ENCODE measurements at regions not wholly inside any gene's neighbourhood (a gene's known extent, or its start where the extent isn't known, plus 50 kb on each side); places are given as distances from the start of the nearest gene placed in this dataset.
"Not testable (repeated sequence)": the region's sequence is repeated elsewhere in the genome, so short reads cannot be mapped to it uniquely, and the experiment has no call there.

DNA sequence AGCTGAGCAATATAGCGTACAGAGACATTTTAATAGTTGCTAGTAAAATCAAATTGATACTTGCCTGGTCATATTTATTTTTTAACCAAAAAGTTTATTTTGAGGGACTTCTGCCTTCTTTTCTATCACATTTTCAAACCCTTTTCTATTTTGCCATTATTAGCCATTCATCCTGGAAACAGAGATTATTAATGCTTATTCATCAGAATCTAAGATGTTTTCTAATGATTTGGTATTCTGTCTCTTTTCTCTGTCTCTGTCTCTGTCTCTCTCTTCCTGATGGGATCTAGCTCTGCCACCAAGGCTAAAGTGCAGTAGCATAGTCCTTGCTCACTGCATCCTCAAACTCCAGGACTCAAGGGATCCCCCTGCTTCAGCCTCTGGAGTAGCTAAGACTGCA is 871.3 kb upstream of the CDH8 start:
- DNase-seq (ENCODE audit: low read depth) = no peak

- DNase-seq (ENCODE audit: low read depth) = no peak
Observed at GRCh38 chr16:62903961-62904502, 867.8 kb upstream of the CDH8 start.

DNA sequence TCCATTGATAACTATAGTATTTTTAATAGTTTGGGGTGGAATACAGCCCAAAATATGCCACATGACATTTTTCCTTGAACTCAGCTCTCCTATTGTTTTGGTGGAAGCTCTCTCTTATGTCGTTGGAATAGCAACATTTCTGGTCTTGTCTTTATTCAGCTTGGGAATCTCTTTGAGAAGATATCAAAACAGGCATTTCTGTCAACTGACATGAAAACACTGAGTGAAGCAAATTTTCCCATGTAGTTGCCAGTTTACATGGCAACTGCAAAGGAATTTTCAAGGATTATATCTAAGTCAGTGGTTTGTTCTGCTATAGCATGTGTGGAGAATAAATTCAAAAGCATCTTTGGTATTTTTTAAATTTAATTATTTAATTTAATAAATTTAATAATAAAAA is 863.5 kb upstream of the CDH8 start:
- DNase-seq (ENCODE audit: low read depth) = no peak

DNA sequence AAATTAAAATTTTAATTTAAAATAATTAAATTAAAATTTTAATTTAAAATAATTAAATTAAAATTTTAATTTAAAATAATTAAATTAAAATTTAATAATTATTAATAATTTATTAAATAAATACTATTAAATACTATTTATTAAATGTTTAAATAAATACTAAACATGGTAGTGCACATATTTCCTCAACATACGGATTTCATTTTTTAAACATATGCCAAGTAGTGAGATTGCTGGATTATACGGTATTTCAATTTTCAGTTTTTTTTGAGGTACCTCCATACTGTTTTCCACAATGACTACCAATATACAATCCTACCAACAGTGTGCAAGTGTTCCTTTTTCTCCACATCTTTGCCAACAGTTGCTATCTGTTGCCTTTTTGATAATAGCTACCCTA is 852.9 kb upstream of the CDH8 start:
- no peak for DNase-seq (ENCODE audit: low read depth)

DNA sequence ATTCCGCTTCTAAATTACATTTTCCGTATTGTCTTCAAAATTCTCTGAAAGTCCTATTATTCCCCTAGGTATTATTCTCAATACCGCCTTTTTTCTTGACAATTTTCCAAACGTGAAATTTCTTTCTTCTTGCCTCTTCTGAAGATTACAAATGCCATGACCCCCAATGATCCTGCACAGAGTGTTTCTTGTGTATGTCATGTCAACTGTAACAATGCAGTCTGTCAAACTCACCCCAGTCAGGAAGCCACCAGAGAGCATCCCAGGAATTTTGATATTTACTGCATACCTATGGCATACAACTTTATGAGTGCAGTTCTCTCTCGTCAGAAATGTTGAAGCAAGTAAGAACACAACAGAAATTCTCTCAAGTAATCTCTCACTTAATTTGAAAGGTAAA is 847.3 kb upstream of the CDH8 start:
- DNase-seq (ENCODE audit: low read depth) = no peak

DNA sequence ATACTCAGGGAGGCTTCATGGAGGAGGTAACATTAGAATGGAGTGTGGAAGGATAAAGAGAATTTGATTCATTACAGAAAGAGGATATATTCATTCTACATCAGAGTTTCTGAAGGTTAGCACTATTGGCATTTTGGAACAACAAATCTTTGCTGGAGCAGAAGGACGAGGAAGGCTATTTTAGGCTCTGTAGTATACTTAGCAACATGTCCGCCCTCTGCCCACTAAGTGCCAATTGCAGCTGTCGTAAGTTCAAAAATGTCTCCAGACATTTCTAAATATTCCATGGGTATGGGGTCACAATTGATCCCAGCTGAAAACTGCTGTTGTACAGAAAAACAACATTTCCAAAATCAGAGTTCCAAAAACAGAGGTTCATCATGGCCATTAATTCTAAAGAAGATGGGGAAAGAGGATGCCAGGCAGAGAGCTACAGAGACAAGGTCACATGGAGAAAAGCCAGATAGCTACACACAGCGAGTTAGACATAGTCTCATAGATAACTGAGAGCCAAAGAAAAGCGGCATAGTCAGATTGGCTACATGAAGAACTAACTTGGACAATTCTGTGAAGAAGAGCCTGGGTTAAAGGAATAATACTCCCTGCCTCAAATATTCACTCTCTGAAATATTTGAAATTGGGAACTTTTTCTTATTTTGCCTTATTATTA is 846.4 kb upstream of the CDH8 start:
- no peak for DNase-seq (ENCODE audit: low read depth)

GRCh38 chr16:62876133-62876532 is 839.9 kb upstream of the CDH8 start:
- DNase-seq (ENCODE audit: low read depth) = no peak

DNA sequence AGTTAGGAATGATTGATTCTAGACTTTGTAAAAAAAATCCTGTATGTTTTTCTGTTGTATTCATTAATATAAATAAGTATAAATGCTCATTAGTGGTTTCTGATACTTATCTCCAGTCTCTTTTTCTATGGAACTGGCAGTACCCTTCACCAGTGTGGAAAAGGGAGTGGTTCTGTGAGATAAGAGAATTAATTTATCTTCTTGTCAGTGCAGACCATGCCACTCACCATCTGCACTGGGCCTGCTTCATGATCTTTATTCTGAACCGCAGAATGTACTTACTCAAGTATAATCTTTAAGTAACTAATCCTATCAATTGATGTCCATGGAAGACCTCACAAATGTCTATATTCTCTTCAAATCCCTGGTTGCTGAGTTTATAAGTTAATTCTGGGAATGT is 836.1 kb upstream of the CDH8 start:
- no peak for DNase-seq (ENCODE audit: low read depth)

DNA sequence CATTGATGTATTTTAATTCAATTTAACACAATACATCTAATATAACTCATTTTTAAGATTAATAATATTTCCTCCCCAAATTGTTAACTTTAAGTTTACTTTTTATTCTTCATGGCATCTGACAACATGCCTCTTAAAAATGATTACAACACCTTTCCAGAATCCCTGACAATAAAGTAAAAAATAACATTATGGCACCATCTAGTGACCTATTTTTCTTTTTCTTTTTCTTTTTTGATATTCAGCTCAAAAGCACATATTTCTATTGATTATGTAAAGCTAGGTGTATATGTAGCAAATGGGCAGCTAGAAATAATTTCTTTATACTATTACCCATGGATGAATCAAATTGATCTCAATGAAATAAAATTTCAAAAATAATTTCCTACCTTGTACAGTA is 834.3 kb upstream of the CDH8 start:
- DNase-seq (ENCODE audit: low read depth) = no peak

DNA sequence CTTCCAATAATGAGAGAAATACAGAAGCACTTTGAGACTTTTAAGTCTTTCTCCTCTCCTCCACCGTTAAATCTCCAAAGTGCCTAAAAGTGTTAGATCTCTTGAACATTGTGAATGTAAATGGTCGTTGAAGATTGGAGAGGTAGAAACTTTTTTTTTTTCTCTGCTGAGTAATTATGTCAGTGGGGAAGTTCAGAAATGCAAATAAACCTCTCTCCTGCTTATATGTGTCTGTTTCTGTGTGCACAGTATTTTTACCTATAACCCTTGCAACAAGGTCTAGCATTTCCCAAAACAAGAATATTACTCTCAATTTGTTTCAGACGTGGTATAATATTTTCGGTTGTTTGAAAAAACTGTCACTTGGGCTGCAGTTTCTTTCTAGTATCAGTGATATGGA is 833.6 kb upstream of the CDH8 start:
- no peak for DNase-seq (ENCODE audit: low read depth)

DNA sequence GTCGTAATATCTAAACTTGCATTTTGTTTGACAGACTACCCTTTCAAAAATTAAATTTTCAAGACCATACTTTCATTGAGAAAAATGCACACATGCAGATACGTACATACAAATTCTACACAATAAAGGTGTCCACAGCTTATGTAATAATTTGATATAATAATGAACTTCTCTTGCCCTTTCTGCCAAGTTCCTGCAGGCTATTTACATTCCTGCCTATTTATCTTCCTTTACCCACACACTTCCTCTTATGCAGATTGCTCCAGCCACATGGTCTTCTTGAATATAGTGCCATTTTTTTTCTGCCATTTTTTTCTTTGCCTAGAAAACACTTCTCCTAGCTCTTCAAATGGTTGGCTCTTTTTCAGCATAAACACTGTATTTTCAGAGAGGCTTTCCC is 826.9 kb upstream of the CDH8 start:
- DNase-seq (ENCODE audit: low read depth) = no peak

DNA sequence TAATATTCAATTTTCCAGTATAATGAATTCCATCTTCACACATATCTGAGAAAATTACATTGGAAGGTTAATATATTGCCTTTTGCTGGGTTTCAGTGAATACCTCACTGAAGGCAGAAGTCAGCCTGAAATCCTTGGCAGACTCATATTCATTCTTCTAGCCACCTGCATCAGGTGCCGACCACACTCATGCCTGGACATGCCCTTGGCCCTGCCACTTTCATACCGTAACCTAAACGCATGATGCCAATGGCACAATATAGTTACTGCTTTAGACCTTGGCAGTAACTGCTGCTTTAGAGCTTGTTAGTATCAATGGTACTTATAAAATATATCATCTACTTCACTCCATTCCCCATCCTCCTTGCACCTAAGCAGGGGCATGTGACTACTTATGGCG is 817.6 kb upstream of the CDH8 start:
- no peak for DNase-seq (ENCODE audit: low read depth)

DNA sequence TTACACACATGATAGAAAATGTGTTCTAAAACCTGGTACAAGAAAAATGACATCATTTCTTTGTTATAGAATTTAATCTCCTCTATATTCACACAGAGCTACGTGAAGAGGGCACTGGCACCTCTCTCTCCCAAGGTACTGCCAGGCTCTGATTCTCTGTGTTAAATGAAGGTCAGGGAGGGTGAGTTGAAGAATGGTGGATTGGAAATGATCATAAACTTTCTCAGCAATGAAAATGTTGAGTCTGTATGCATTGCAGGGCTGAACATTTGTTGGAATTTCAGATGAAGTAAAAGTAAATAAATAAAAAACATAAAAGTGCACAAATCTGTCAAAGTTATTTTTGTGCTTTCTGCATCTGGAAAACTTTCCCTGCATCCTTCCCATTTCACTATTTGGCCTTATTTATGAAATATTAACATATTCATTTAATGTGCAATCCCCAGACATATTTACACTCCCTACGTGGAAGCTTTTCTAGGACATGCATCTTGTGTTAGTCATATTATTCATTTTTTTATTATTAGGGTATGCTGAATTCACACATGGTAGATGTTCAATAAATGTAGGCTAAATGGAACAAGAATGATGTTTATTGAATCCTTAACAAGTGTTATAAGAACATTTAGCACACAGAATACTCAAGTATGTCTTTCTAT is 810.3 kb upstream of the CDH8 start:
- no peak for DNase-seq (ENCODE audit: low read depth)

GRCh38 chr16:62832214-62832613 is 796.0 kb upstream of the CDH8 start:
- DNase-seq (ENCODE audit: low read depth) = no peak

DNA sequence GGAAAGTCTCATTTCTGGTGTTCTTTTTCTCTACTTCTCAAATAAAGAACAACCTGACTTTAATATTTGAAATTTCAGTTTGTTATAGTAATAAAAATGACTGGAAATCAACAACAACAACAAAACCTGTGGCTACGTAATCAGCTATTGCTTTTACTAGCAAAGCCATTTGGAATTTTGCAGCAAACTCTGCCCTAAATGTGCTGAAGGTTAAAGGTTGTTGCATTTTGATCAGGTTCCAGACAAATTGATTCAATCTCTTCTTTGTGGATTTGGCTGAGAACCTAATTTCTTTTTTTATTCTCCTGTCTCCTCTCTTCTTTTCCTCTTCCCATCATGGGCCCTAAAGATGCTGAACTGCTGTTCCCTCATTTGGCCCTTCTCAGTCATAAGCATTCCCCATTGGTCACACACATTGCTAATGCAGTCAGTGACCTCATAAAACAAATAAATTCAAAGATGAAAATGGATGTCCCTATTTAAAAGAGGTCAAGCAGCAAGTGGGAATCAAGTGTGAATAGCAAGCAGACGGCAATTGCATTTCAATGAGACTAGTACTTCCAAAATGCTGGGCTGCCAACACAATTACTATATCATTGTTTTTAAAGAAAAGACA is 795.1 kb upstream of the CDH8 start:
- no peak for DNase-seq (ENCODE audit: low read depth)

- no peak for DNase-seq (ENCODE audit: low read depth)
Observed at GRCh38 chr16:62829607-62830006, 793.4 kb upstream of the CDH8 start.

GRCh38 chr16:62829084-62829483 is 792.8 kb upstream of the CDH8 start:
- DNase-seq (ENCODE audit: low read depth) = no peak

DNA sequence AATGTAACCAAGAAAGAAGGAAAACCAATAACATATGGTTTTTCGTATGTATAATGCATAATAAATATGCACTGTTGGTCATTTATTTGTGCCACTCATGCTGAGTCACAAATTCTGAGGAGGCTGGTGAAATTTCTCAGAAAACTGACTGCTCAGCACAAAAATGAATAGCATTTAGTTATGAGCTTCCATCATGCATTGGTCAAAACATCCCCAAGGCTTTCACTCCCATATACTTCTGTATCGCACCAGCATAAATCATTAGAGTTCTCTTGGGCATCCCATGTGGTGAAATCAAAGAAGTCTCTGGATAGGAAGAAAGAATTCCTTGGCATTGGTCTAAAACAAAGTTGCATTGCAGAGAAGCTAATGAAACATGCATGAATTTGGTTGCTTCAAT is 785.6 kb upstream of the CDH8 start:
- DNase-seq (ENCODE audit: low read depth) = no peak

DNA sequence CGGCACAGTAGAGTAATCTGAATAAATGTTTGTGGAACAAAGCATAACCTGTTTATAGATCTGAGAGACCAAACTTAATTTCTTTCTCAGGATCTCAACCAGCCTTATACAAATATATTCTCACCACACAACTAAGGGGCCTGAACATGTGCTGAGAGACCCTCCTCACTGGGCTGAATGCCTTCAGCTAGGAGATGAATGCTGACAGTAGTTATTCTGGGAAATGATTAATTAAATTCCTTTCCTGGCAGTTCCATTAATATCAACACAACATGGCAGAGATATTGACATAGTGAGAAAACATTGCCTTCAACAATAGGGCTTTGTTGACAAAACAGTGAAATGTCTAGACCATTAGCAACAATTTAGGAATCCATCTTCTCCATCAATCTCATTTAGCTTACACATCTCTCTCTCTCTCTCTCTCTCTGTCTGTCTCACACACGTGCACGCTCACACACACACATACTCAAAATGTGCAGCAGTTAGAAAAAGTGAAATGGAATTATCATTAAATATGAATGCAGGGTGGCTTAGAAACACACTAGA is 780.8 kb upstream of the CDH8 start:
- no peak for DNase-seq (ENCODE audit: low read depth)

DNA sequence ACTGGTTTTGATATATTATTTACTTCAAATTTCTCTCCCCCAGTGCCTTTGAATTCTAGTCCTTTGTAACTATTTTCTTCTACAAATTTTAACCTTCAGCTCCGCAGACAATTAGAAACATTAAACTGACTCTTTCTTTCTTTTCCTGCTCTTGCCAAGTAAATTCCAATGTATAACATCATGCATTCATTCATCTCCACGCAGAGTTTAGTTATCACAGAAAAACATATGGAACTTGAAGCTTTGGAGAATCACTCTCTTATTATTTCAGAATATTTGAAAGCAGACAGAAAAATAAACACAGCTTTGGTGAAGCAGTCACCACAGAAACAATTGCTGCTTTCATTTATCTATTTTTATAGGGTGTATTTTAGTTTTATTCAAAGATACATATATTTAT is 778.7 kb upstream of the CDH8 start:
- no peak for DNase-seq (ENCODE audit: low read depth)

DNA sequence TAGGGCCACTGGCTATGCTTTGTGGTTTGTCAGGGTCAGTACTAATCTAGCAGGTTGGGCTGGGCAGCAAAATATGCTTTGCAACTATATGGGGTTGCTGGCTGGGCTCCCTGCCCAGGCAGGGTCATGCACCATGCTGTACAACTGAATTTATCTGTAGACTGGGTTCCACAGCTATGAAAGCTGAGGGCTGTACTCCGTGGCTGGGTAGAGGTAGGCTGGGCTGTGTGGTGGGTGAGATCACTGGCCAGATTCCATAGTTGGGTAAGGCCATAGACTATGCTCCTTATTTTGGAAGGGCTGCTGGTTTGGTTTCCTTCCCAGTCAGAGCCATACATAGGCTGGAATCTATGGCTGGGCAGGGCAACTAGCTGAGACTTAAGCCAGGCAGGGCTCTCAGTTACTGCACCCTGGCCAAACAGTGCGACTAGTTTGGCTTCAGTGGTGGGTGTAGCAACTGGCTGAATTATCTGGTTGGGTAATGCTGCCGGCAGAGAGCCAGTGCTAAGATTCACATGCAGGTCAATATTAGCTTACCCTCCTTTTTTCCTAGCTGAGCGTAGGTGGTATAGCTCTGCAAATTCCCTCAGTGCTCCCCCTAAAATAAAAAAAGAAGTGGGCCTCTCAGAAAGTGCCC is 769.1 kb upstream of the CDH8 start:
- DNase-seq (ENCODE audit: low read depth) = no peak

GRCh38 chr16:62794724-62795123 is 758.5 kb upstream of the CDH8 start:
- no peak for DNase-seq (ENCODE audit: low read depth)

- DNase-seq (ENCODE audit: low read depth) = not testable (repeated sequence)
Observed at GRCh38 chr16:62780081-62780480, 743.8 kb upstream of the CDH8 start.
